ENCODE measurements at regions not wholly inside any gene's neighbourhood (a gene's known extent, or its start where the extent isn't known, plus 50 kb on each side); places are given as distances from the start of the nearest gene placed in this dataset.

DNA sequence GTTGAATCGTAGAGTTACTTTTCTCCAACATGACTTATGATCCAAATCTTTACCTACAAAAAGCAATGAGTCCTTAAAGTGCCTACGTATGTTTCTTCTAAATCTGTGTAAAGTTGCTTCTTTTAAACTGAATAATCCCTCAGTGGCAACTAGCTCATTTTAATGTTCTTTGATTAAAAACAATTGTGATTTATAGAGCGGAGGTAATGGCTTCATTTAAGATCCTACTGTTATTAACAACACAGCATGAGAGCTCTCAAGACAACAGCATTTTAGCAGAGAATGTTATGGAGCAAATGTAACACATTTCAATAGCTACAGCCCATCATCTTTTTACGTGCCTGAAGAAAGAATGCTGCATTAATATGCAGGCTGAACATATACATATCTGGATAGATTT is 55.3 kb upstream of the VGLL3 start:
- Mint-ChIP-seq H3K9me3 (no peaks in the 10 kb centered on the region), H3K27ac (no peak overlapping the region), H3K4me1 (0 out of 2 replicates have a peak, but pooled peaks cover 3% of the 10 kb centered on the region), H3K4me3 (no peak overlapping the region), H3K27me3 (ENCODE audit: low read depth) (no peaks in the 10 kb centered on the region), H3K36me3 (no peaks in the 10 kb centered on the region)
- no peak for TF ChIP-seq ZBTB21 (CRISPR knock-in tag; IDR thresholded peaks at IDR 0.05; ENCODE audit: borderline replicate concordance)
- TF ChIP-seq NFATC4 (CRISPR knock-in tag; IDR thresholded peaks at IDR 0.05) = no peak
- TF ChIP-seq, protein P1, sequence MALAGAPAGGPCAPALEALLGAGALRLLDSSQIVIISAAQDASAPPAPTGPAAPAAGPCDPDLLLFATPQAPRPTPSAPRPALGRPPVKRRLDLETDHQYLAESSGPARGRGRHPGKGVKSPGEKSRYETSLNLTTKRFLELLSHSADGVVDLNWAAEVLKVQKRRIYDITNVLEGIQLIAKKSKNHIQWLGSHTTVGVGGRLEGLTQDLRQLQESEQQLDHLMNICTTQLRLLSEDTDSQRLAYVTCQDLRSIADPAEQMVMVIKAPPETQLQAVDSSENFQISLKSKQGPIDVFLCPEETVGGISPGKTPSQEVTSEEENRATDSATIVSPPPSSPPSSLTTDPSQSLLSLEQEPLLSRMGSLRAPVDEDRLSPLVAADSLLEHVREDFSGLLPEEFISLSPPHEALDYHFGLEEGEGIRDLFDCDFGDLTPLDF (CRISPR knock-in tag; IDR thresholded peaks at IDR 0.05) = no peak
- no peak for TF ChIP-seq KAT7 (CRISPR knock-in tag; IDR thresholded peaks at IDR 0.05; ENCODE audit: borderline replicate concordance)
- no peak for TF ChIP-seq NR1H2 (CRISPR knock-in tag; IDR thresholded peaks at IDR 0.05)
- TF ChIP-seq, protein P2, sequence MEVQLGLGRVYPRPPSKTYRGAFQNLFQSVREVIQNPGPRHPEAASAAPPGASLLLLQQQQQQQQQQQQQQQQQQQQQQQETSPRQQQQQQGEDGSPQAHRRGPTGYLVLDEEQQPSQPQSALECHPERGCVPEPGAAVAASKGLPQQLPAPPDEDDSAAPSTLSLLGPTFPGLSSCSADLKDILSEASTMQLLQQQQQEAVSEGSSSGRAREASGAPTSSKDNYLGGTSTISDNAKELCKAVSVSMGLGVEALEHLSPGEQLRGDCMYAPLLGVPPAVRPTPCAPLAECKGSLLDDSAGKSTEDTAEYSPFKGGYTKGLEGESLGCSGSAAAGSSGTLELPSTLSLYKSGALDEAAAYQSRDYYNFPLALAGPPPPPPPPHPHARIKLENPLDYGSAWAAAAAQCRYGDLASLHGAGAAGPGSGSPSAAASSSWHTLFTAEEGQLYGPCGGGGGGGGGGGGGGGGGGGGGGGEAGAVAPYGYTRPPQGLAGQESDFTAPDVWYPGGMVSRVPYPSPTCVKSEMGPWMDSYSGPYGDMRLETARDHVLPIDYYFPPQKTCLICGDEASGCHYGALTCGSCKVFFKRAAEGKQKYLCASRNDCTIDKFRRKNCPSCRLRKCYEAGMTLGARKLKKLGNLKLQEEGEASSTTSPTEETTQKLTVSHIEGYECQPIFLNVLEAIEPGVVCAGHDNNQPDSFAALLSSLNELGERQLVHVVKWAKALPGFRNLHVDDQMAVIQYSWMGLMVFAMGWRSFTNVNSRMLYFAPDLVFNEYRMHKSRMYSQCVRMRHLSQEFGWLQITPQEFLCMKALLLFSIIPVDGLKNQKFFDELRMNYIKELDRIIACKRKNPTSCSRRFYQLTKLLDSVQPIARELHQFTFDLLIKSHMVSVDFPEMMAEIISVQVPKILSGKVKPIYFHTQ (CRISPR knock-in tag; IDR thresholded peaks at IDR 0.05) = no peak
- TF ChIP-seq, protein P3, sequence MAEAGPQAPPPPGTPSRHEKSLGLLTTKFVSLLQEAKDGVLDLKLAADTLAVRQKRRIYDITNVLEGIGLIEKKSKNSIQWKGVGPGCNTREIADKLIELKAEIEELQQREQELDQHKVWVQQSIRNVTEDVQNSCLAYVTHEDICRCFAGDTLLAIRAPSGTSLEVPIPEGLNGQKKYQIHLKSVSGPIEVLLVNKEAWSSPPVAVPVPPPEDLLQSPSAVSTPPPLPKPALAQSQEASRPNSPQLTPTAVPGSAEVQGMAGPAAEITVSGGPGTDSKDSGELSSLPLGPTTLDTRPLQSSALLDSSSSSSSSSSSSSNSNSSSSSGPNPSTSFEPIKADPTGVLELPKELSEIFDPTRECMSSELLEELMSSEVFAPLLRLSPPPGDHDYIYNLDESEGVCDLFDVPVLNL (CRISPR knock-in tag; IDR thresholded peaks at IDR 0.05; ENCODE audit: borderline replicate concordance, low read depth) = no peak
- TF ChIP-seq, protein P4, sequence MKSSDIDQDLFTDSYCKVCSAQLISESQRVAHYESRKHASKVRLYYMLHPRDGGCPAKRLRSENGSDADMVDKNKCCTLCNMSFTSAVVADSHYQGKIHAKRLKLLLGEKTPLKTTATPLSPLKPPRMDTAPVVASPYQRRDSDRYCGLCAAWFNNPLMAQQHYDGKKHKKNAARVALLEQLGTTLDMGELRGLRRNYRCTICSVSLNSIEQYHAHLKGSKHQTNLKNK (CRISPR knock-in tag; IDR thresholded peaks at IDR 0.05) = no peak
- TF ChIP-seq ZNF396 (CRISPR knock-in tag; IDR thresholded peaks at IDR 0.05; ENCODE audit: borderline replicate concordance) = no peak
- no peak for TF ChIP-seq SOX15 (CRISPR knock-in tag; IDR thresholded peaks at IDR 0.05)
- TF ChIP-seq, protein P5, sequence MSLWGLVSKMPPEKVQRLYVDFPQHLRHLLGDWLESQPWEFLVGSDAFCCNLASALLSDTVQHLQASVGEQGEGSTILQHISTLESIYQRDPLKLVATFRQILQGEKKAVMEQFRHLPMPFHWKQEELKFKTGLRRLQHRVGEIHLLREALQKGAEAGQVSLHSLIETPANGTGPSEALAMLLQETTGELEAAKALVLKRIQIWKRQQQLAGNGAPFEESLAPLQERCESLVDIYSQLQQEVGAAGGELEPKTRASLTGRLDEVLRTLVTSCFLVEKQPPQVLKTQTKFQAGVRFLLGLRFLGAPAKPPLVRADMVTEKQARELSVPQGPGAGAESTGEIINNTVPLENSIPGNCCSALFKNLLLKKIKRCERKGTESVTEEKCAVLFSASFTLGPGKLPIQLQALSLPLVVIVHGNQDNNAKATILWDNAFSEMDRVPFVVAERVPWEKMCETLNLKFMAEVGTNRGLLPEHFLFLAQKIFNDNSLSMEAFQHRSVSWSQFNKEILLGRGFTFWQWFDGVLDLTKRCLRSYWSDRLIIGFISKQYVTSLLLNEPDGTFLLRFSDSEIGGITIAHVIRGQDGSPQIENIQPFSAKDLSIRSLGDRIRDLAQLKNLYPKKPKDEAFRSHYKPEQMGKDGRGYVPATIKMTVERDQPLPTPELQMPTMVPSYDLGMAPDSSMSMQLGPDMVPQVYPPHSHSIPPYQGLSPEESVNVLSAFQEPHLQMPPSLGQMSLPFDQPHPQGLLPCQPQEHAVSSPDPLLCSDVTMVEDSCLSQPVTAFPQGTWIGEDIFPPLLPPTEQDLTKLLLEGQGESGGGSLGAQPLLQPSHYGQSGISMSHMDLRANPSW (CRISPR knock-in tag; conservative IDR thresholded peaks at IDR 0.05; ENCODE audit: low read depth) = no peak
- no peak for TF ChIP-seq GABPB1 (CRISPR knock-in tag; IDR thresholded peaks at IDR 0.05)
- no peak for TF ChIP-seq TEAD1 (CRISPR knock-in tag; IDR thresholded peaks at IDR 0.05)
- TF ChIP-seq GTF2I (CRISPR knock-in tag; conservative IDR thresholded peaks at IDR 0.05) = no peak
- TF ChIP-seq, protein P6, sequence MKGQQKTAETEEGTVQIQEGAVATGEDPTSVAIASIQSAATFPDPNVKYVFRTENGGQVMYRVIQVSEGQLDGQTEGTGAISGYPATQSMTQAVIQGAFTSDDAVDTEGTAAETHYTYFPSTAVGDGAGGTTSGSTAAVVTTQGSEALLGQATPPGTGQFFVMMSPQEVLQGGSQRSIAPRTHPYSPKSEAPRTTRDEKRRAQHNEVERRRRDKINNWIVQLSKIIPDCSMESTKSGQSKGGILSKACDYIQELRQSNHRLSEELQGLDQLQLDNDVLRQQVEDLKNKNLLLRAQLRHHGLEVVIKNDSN (CRISPR knock-in tag; IDR thresholded peaks at IDR 0.05) = no peak
- no peak for DNase-seq (ENCODE audit: low spot score)
- ChIA-PET CTCF (no interaction called here), POLR2A (no interaction called here)
- no peak for ATAC-seq

DNA sequence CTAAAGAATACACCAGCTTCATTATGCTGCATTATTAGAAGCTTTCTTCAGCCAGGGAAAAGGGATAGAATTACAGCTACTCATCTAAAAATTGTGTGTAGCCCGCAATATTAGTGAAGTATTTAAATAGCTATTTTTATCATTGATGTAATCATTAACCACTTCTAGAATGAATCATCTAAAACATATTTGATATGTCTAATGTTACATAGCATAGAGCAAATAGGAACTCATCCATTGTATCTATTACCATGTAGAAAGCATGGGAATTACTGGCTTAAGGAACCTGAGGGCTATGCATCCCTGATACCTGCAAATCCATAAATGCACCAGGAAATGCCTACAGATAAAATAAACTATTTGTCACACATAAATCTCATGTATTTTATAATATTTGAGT is 54.5 kb upstream of the VGLL3 start:
- no peak for TF ChIP-seq EMX1 (CRISPR knock-in tag; IDR thresholded peaks at IDR 0.05)
- no peak for TF ChIP-seq FOXP1 (CRISPR knock-in tag; IDR thresholded peaks at IDR 0.05; ENCODE audit: borderline replicate concordance)
- no peak for TF ChIP-seq RORB (CRISPR knock-in tag; IDR thresholded peaks at IDR 0.05)
- TF ChIP-seq, protein P7, sequence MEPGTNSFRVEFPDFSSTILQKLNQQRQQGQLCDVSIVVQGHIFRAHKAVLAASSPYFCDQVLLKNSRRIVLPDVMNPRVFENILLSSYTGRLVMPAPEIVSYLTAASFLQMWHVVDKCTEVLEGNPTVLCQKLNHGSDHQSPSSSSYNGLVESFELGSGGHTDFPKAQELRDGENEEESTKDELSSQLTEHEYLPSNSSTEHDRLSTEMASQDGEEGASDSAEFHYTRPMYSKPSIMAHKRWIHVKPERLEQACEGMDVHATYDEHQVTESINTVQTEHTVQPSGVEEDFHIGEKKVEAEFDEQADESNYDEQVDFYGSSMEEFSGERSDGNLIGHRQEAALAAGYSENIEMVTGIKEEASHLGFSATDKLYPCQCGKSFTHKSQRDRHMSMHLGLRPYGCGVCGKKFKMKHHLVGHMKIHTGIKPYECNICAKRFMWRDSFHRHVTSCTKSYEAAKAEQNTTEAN (CRISPR knock-in tag; IDR thresholded peaks at IDR 0.05) = no peak
- no peak for TF ChIP-seq NR1H2 (CRISPR knock-in tag; IDR thresholded peaks at IDR 0.05)
- no peak for TF ChIP-seq ZNF232 (CRISPR knock-in tag; IDR thresholded peaks at IDR 0.05)
- ChIA-PET CTCF (no interaction called here), POLR2A (no interaction called here)
- H3K36me3 Mint-ChIP-seq = no peaks in the 10 kb centered on the region
- H3K4me3 Mint-ChIP-seq = no peak overlapping the region
- DNase-seq (ENCODE audit: low spot score) = no peak
- no peak overlapping the region for H3K27ac Mint-ChIP-seq
- ATAC-seq = no peak
- no peaks in the 10 kb centered on the region for H3K9me3 Mint-ChIP-seq
- H3K27me3 Mint-ChIP-seq (ENCODE audit: low read depth) = no peaks in the 10 kb centered on the region
- 0 out of 2 replicates have a peak, but pooled peaks cover 3% of the 10 kb centered on the region for H3K4me1 Mint-ChIP-seq
